ENCODE measurements at regions not wholly inside any gene's neighbourhood (a gene's known extent, or its start where the extent isn't known, plus 50 kb on each side); places are given as distances from the start of the nearest gene placed in this dataset.

DNA sequence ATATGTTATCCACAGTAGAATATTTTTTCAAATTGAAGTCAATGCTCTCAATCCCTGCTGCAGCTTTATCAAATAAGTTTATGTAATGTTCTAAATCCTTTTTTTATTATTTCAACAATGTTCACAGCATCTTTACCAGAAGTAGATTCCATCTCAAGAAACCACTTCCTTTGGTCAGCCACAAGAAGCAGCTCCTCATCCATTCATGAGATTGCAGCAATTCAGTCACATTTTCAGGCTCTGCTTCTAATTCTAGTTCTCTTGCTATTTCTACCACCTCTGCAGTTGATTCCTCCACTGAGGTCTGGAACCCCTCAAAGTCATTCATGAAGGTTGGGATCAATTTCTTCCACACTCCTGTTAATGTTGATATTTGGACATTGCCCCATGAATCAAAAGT lies 2301.3 kb upstream of the TENM3 start:
- DNase-seq, result no peak

DNA sequence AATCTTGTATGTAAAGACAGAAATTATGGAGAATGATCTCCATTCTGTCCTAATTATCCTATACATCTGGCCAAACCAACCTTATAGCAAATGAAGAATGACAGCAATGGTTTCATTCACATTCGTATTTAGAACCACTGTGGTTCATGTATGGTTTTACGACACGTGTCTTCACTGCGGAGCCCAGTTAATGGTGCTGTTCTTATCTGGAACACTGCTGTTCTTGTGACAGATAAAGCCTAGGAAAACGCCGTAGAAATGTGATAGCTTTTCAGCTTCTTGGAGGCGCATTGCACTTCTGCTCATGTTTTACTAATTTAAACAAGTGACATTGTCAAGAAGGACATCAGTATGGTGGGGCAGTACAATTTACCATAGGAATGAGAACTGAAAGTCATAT lies 2266.4 kb upstream of the TENM3 start:
- no peak for DNase-seq

DNA sequence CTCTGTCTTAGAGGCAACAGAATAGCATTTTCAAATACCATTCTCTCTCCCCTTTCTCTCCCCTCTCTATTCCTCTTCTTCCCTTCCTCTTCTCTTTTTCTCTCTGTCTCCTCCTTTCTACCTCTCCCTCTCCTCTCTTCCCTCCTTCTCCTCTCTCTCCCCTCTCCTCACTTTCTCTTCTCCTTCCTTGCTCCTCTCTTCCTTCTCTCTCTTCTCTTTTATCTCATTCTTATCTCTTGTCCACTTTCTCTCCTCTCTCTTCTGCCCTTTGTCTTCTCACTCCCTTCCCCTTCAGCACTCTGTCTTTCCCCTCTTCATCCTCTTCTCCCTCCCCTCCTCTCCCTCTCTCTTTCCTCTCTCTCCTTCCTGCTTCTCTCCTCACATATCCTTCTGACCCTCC lies 2265.8 kb upstream of the TENM3 start:
- no peak for DNase-seq

DNA sequence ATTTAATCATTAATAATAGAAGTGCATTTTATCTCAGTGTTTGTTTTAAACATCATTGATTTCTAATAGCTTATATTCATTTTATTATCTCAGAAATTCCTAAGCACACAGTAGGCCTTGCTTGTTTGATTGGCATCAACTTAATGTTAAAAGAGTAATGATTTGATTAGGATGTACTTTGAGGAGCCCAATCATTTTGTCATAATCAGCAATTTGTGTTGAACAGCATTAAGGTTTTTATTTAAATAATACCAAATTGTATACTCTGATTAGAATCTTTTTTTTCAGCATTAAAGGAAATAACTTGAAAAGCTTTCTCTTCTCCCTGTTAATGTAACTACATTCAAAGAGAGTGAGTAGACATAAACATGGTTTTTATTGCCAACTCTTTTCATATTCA lies 2262.0 kb upstream of the TENM3 start:
- DNase-seq, result no peak

DNA sequence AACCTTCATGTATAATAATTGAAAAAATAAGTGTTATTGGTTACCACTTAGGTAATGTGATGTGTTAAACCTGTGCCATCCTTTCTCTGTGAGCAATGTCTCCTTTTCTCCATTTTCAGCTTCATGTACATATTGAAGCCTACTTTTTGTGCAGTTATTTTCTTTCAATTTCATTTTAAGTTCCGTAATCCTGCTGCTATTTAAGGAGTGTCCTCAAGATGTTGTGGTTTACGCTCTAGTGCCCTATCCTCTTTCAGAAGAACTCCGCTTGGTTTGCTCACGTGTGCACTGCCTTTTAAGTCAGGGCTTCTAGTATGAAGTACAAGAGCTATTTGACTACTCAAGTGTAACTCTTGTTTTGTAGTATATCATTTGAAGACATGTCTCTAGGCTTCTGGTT lies 2253.2 kb upstream of the TENM3 start:
- DNase-seq, result no peak

DNA sequence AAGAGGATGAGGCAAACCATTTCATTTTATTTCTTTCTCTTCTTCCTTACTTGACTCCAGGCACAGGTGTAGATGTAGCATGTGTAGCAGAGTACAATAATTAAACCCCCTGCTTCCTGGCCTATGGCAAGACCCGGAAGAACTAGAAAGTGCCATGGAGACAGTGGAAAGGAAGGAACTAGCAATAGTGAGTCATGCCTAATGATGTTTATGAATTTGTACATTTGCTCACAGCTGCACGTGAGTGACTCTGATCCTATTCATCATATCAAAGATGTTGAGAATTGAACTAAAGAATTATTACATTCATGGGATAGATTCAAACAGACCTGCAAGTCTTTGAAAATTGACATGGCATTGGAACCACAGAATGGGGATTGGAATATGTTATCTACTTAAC lies 2233.9 kb upstream of the TENM3 start:
- DNase-seq, result no peak

DNA sequence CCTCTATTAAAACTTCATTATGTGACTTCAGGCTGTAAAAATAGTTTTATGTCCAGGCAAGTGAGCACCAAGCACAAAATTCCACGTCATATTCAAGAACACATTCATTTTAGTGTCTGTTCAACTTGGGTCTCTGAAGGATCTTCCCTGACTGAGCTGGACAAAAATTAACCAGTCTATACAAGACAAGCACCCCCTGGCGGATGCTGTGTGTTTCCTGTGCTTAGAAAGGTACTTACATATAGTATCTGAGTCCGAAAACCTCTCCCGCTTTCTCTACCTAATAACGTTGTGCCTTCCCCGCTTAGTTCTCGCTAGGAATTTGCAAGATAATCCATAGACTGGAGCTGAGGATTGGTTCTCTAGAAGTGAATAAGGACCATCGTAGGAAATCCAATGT lies 2214.5 kb upstream of the TENM3 start:
- DNase-seq, result no peak

DNA sequence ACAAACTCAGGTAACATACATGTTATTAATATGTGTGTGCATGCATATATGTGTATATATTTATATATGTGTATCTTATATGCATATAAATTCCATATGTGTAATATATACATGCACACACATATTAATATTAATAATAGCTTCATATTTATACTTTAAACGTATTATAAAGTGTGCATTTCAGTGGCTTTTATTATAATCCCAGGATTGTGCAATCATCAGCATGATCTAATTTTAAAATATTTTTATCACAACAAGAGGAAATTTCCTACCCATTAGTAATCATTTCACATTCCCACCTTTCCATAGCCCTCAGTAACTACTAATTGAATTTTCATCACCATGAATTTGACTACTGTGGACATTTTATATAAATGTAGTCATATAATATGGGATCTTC lies 2211.9 kb upstream of the TENM3 start:
- no peak for DNase-seq

DNA sequence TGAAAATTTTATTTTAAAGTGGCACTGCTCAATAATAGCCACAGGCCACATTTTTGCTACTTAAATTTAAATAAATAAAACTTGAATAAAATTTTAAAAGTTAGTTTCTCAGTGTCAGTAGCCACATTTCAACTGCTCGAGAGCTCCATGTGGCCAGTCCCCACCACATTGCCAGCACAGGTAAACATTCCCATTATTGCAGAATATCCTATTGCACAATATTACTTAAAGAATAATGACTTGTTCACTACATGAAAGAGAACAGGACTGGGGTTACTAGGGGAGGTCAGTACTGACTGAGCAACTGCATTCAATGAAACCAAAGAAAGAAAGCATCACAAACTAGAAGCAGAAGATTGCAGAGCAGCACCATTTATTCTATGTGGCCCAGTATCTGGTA lies 2201.6 kb upstream of the TENM3 start:
- no peak for DNase-seq

DNA sequence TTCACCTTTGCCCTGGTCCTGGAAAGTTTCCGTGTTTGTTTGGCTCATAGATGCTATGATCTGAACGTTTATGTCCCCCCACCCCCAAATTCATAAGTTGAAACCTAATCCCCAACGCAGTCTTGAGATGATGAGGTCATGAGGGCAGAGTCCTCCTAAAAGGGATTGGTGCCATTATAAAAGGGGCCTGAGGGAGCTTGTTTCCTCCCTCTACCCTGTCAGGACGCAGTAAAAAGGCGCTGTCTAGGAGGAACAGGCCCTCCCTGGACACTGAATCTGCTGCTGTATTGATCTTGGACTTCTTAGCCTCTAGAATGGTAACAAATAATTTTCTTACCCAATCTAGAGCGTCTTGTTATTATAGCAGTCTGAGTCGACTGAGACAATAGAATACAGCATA lies 2190.6 kb upstream of the TENM3 start:
- DNase-seq, result no peak

DNA sequence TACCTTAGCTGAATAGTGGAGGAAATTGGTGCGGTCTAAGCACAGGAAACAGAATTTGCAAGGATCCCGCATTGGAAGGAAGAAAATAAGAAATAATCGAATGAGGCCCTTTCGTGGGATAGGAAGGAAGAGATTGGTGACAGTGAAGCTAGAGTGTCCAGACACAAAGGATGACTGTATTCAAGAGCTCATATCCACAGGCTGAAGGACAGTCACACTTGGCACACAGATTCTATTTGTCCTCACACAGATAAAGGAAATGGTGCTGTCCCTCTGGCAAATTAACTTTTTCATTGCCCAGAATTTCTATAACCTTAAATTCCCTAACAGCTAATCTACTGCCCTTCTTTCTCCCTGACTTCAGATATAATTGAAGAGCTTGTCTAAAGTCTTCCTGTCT lies 2188.9 kb upstream of the TENM3 start:
- no peak for DNase-seq

DNA sequence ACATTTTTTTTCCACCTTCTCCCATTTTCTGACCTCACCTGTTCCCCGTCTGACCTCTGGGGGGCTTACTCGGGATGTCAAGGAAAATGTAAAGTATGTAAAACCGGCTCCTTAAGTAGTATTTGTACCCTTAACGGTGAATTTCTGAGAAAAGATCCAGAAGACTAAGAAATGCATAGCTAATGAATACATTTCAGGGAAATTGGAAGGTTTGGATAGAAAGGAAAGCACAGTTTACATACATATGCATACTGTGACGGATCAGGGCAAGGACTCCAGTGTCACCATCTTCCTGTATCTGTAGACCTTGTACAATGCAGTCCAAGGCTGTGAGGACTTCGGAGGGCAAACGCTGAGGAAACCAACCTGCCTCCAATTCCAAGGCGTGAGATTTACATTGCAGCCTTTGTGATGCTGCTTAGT lies 2185.9 kb upstream of the TENM3 start:
- no peak for DNase-seq

DNA sequence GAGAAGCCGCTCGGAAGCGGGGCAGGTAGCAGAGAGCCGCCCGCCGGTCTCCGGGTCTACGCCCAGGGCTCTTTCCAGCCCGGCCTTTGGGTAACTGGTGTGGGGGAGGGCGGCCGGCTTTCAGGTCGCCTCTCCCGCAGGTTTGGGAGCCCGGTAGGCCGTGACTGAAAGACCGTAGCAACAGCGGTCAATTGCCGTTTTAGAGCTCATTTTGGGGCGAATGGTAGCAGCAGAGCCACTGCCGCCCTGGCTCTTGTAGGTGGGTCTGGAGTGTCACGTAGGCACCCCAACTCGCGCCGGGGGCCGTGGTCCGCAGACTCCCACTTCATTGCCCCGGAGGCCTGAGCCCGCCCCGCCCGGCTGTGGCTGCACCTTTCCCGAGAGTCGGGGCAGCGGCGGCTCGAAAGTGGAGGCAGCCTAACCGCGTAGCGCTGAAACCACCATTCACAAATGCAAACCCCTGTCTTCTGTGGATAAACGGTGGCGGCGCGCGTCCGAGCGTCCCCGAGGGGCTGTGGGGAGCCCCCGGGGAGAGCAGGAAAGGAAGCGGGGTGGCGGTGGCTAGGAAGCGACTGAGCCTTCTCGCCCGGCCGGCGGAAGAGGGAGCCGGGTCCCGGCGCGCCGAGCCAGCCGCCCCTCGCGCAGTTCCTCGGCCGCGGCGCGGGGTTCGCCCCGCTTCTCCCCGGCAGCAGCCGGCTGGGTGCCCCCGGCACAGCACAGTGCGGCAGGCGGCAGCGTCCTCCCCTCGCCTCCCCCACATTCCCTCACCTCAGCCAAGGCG lies 2185.1 kb upstream of the TENM3 start:
- DNase-seq, result no peak

DNA sequence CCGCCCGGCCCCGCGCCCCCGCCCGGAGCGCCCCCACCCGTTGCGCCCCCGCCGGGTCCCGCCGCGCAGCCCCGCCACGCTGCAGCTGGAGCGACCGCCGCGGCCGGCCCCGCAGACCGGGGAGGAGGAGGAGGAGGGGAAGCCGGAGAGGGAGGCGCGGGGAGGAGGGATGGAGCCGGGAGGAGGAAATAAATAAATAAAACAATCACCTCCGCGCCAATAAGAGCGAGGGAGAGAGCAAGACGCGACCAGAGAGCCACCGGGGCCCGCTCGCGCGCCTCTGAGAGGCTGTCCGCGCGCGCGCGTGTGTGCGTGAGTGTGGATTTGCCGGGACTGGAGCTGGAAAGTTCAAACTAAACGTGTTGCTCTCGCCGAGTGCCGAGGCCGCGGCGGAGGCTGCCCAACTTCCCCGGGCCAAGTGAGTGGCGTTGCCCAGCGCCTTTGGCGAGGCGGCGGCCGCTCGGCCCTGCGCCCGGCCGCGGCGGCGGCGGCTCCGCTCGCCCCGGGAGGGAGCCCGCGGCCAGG lies 2184.4 kb upstream of the TENM3 start:
- no peak for DNase-seq

DNA sequence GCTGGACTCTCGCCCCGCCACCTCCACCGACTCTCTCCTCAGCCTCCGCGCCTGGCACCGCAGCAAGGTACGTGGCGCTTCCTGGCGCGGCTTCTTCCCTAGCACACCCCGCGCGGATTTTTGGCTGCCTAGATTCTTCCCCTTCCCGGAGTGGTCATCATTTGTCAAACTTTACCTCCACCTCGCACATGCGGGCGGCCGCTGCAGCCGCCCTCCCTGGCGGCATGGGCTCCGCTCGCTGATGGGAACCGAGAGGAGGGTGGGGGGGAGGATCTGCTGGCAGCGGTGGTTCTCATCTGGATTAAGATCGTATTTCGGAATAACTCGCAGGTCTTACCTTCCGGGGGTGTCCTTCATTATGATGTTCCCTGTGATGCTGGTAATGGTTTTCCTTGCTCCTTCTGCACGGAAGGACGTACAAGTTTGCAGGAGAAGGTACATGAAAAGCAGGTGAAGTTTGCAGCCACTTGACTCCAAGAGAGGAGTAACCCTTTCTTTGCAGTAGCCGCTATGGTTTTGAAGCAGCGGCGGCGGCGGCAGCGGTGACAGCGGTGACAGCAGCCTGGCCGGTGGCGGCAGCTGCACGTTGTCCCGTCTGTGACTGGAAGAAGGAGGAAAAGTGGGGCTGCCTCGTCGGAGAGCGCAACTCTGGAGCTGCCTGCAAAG lies 2183.9 kb upstream of the TENM3 start:
- no peak for DNase-seq

DNA sequence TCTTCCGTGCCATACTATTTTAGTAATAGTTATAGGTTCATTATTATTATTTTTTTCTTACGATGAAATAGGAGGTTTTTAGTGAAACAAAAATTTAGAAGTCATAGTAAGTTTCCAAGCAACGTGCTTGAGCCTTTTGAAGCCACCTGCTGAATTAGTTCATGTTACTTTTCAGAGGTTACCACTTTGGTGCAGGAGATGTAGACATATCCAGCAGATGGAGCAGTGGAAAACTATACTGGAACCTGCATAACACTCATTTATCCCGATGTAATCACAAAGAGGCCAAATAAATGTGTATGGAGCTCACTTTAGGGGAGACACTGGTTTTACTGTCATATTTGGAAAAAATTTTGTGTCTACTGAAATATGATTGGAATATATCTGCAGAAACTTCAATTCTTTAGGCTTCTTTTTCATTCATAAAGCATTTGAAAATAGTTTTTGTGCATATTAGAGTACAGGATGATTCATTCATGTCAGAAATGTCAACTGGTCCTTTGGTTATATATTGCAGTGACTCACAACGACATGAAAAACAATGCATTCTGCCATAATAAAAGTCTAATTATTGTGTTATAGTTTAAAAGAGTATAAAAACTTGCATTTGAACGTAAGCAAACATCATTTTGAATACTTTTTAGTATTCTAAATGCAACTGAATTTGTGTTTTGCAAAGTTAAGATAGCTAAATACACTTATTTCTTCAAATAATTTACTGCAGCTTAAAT lies 2182.9 kb upstream of the TENM3 start:
- no peak for DNase-seq

DNA sequence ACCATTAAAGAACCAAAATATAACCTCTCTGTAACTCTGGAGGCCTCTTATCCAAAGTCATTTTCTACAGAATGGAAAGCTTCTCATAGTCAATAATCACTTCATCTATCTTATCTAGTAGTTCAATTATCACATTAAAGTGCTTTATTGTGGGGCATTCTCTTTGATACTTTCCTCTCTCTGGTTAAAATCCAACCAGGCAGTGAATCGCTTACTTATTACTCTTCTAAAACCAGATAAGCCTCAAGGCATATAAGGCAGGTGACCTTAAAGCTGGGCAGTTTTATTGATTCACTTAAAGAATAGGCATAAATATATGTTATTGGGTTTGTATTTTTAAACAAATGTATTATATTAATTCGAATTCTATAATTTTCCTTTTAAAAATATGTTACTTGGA lies 2162.1 kb upstream of the TENM3 start:
- DNase-seq, result no peak

DNA sequence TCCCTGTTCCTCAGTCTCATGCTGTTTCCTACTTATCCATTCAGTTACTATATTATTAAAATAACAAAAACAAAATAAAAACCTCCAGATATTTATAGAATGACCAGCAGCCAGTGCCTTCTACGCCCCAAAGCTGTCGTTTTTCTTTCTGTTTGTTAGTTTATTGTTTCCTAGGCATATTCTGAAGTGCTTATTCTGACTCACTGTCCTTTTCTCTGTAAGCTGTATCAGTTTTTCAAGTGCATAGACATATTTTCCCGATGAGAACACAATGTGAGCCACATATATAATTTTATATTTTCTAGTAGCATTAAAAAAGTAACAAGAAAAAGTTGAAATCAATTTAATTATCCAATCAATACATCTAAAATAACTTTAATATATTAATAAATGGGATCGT lies 2158.6 kb upstream of the TENM3 start:
- no peak for DNase-seq

DNA sequence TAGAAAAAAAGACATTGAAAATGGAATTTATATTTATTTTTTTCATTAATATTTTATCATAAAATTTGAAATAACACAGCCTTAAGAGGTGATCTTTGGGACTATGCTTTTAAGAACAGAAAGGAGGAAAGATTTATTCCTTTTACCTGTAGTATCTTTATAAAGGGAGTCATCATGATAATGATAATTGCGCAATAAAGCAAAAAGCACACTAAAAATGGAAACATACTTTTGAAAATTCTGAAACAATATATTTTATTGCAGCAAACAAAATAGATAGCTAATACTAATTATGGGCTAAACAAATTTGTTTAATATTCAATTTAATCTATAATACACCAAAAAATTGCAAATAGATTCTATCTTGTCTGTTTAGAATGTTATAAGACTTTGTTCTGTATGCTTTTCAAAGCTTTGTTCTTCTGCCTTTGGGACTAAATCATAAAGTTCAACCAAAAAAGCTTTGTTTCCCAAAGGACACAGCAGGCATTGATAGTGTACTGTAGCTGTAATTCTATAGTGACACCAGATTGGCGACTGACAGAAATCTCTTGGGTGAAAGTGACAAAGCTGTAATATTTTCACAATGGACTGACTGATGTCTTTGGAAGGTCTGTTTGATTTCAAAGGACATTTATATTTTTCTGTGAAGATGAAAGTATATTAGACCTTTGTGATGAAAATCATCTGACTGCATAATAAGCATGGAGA lies 2156.6 kb upstream of the TENM3 start:
- DNase-seq, result no peak

DNA sequence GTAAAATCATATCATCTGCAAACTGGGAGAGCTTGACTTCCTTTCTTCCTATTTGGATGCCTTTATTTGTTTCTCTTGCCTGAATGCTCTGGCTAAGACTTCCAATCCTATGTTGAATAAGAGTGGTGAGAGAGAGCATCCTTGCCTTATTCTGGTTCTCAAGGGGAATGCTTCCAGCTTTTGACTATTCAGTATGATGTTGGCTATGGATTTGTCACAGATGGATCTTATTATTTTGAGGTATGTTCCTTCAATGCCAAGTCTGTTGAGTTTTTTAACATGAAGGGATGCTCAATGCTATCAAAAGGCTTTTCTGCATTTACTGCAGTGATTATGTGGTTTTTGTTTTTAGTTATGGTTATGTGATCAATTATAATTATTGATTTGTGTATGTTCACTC lies 2144.6 kb upstream of the TENM3 start:
- no peak for DNase-seq

DNA sequence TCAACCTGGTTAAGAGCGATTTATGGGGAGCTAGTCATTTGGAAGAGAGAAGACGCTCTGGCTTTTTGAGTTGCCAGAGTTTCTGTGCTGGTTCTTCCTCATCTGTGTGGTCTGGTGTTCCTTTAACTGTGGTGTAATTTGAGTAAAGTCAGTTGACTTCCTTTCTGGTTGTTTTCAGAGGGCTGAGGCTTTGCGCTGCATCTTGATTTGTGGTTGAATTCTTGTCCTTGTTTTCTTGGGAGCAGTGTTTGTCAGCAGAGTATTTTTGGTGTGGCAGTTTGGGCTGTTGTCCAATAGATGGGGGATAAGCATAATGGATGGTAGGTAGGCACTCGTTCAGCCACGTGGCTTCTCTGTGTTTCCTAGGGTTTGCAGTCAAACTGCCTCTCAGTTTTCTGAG lies 2143.2 kb upstream of the TENM3 start:
- no peak for DNase-seq

DNA sequence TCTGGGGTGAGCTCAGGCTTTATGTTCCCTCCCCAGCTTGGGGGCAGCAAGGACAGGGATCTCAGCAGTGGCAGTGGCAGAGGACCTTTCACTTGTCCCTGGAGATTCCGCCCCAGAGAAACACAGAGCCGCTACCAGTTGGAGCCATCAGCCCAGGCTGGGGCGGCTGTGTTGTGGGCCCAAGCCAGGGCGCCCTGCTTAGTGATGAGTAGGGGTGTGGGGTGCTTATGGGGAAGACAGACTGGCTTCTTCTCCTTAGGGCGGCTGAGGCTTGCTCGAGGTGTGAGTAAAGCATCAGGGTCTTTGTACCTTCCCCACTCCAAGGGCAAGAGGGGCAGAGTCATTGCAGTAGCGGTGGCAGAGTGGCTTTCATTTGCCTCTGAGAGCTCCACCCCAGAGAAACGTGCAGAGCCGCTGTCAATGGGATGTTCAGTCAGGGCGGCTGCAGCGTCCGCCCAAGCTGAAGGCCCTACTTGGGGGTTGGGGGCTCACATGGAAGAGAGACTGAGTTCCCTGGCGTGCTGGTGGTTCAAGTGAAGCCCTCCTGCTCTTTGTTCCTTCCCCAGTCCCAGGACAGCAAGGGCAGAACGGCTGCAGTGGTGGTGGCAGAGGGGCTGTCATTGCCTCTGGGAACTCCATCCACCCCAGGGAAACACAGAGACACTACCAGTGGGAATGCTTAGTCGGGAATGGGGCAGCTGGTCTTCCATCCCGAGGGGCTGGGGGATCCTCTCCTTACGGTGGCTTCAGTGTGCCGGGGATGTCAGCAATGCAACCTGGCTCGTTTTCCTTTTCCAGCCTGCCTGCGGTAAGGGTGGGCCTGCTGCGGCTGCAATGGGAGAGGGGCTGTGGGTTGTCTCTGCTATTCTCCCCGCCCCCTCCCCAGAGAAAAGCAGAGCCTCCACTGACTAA lies 2142.5 kb upstream of the TENM3 start:
- DNase-seq, result no peak

Data from activated gamma-delta T cell treated with Interleukin-2 at 50 U/mL for 16 hours (primary cell).